Right lobe of liver (tissue), 4 donors: ENCODE measurements at regions not wholly inside any gene's neighbourhood (a gene's known extent, or its start where the extent isn't known, plus 50 kb on each side); places are given as distances from the start of the nearest gene placed in this dataset.

Experiments used
- CTCF ChIP-seq, 4 donors: fragments of 200-600 bp in 3 of 4; fragments of 450-650 bp in 1 of 4; IDR thresholded peaks; one replicate each; pipeline versions ENCODE4 v1.5.1 to v1.8.0; 2016 to 2022; ENCODE audit warnings: antibody characterized with exemption in 4 of 4, mild to moderate bottlenecking in 2 of 4
- POLR2A ChIP-seq: fragments of 450-650 bp; IDR thresholded peaks from one replicate; pipeline ENCODE4 v1.6.1; 2017; ENCODE audit warnings: antibody characterized with exemption, mild to moderate bottlenecking
- donor health status: DM: no; HTN: no; CAD: no.
- donor health status: DM: no; HTN: no; CAD: no.
- donor health status: DM: no; HTN: yes; CAD: no.

GRCh38 chr14:39681782-39682399, 249.7 kb upstream of the FBXO33 start:
- TF ChIP-seq CTCF (IDR thresholded peaks at IDR 0.05) (no peak), POLR2A (no peak)
